ENCODE measurements at regions not wholly inside any gene's neighbourhood (a gene's known extent, or its start where the extent isn't known, plus 50 kb on each side); places are given as distances from the start of the nearest gene placed in this dataset.

GRCh38 chr5:61991866-61992265 lies 314.1 kb upstream of the KIF2A start:
- WGBS: 51% methylated on average over 2 of the region's 2 CpGs
- Histone ChIP-seq H3K27ac (ENCODE audit: low read depth in 1 of 2, low read length in 2 of 2) (no peak overlapping the region), H3K4me1 (ENCODE audit: control insufficient read depth in 4 of 4, insufficient read depth in 4 of 4, low read length in 3 of 4) (no peaks in the 10 kb centered on the region), H3K9ac (ENCODE audit: low read depth in 1 of 2, low read length in 2 of 2) (no peak overlapping the region), H3K4me3 (ENCODE audit: low read depth in 1 of 3, low read length in 3 of 3) (no peak overlapping the region), H3K27me3 (ENCODE audit: control insufficient read depth in 4 of 4, insufficient read depth in 4 of 4, low read length in 3 of 4) (peaks cover 0 to 5% (median 1%) of the 10 kb centered on the region in 4 donors), H3K36me3 (ENCODE audit: control insufficient read depth in 4 of 4, insufficient read depth in 3 of 4, low read depth in 1 of 4, low read length in 3 of 4) (no peaks in the 10 kb centered on the region), H3K9me3 (ENCODE audit: control insufficient read depth in 4 of 4, low read length in 3 of 4) (peaks cover 2 to 4% (median 4%) of the 10 kb centered on the region in 4 donors)
- no peak for DNase-seq (ENCODE audit: low spot score)
- TF ChIP-seq TAF1 (conservative IDR thresholded peaks at IDR 0.05) (no peak), NR2F2 (IDR thresholded peaks at IDR 0.05) (no peak), RAD21 (IDR thresholded peaks at IDR 0.05) (no peak), SP1 (IDR thresholded peaks at IDR 0.05) (no peak), FOXA2 (IDR thresholded peaks at IDR 0.05) (no peak)
- TF ChIP-seq, protein P1, sequence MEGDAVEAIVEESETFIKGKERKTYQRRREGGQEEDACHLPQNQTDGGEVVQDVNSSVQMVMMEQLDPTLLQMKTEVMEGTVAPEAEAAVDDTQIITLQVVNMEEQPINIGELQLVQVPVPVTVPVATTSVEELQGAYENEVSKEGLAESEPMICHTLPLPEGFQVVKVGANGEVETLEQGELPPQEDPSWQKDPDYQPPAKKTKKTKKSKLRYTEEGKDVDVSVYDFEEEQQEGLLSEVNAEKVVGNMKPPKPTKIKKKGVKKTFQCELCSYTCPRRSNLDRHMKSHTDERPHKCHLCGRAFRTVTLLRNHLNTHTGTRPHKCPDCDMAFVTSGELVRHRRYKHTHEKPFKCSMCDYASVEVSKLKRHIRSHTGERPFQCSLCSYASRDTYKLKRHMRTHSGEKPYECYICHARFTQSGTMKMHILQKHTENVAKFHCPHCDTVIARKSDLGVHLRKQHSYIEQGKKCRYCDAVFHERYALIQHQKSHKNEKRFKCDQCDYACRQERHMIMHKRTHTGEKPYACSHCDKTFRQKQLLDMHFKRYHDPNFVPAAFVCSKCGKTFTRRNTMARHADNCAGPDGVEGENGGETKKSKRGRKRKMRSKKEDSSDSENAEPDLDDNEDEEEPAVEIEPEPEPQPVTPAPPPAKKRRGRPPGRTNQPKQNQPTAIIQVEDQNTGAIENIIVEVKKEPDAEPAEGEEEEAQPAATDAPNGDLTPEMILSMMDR (IDR thresholded peaks at IDR 0.05; ENCODE audit: low read depth, low read length, missing input control): no peak

GRCh38 chr5:61993295-61993927 lies 312.6 kb upstream of the KIF2A start:
- Histone ChIP-seq H3K27ac (ENCODE audit: low read depth in 1 of 2, low read length in 2 of 2) (no peak overlapping the region), H3K36me3 (ENCODE audit: control insufficient read depth in 4 of 4, insufficient read depth in 3 of 4, low read depth in 1 of 4, low read length in 3 of 4) (no peaks in the 10 kb centered on the region), H3K9me3 (ENCODE audit: control insufficient read depth in 4 of 4, low read length in 3 of 4) (no peaks in the 10 kb centered on the region), H3K27me3 (ENCODE audit: control insufficient read depth in 4 of 4, insufficient read depth in 4 of 4, low read length in 3 of 4) (peaks cover 0 to 5% (median 1%) of the 10 kb centered on the region in 4 donors), H3K9ac (ENCODE audit: low read depth in 1 of 2, low read length in 2 of 2) (no peak overlapping the region), H3K4me1 (ENCODE audit: control insufficient read depth in 4 of 4, insufficient read depth in 4 of 4, low read length in 3 of 4) (no peaks in the 10 kb centered on the region), H3K4me3 (ENCODE audit: low read depth in 1 of 3, low read length in 3 of 3) (no peak overlapping the region)
- 84% methylated on average over 7 of the region's 7 CpGs for WGBS
- TF ChIP-seq GABPA (IDR thresholded peaks at IDR 0.05 in 1 of 2, conservative IDR thresholded peaks at IDR 0.05 in 1 of 2) (no peak), MAX (IDR thresholded peaks at IDR 0.05) (no peak), NR2F2 (IDR thresholded peaks at IDR 0.05) (no peak), ZBTB33 (IDR thresholded peaks at IDR 0.05) (no peak), EGR1 (IDR thresholded peaks at IDR 0.05; ENCODE audit: low read depth in 2 of 2) (no peak), TAF1 (conservative IDR thresholded peaks at IDR 0.05) (no peak)
- TF ChIP-seq, protein P1 (IDR thresholded peaks at IDR 0.05; ENCODE audit: low read depth, low read length, missing input control): no peak
- TF ChIP-seq, protein P2, sequence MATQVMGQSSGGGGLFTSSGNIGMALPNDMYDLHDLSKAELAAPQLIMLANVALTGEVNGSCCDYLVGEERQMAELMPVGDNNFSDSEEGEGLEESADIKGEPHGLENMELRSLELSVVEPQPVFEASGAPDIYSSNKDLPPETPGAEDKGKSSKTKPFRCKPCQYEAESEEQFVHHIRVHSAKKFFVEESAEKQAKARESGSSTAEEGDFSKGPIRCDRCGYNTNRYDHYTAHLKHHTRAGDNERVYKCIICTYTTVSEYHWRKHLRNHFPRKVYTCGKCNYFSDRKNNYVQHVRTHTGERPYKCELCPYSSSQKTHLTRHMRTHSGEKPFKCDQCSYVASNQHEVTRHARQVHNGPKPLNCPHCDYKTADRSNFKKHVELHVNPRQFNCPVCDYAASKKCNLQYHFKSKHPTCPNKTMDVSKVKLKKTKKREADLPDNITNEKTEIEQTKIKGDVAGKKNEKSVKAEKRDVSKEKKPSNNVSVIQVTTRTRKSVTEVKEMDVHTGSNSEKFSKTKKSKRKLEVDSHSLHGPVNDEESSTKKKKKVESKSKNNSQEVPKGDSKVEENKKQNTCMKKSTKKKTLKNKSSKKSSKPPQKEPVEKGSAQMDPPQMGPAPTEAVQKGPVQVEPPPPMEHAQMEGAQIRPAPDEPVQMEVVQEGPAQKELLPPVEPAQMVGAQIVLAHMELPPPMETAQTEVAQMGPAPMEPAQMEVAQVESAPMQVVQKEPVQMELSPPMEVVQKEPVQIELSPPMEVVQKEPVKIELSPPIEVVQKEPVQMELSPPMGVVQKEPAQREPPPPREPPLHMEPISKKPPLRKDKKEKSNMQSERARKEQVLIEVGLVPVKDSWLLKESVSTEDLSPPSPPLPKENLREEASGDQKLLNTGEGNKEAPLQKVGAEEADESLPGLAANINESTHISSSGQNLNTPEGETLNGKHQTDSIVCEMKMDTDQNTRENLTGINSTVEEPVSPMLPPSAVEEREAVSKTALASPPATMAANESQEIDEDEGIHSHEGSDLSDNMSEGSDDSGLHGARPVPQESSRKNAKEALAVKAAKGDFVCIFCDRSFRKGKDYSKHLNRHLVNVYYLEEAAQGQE (IDR thresholded peaks at IDR 0.05): no peak
- no peak for DNase-seq (ENCODE audit: low spot score)
